Suprapubic skin (tissue), 4 donors: ENCODE measurements at regions not wholly inside any gene's neighbourhood (a gene's known extent, or its start where the extent isn't known, plus 50 kb on each side); places are given as distances from the start of the nearest gene placed in this dataset.

Experiments
- DNase-seq, 2 donors: peaks; one replicate each; pipeline ENCODE4 v3.0.0-alpha.2; 2019; ENCODE audit warnings: low spot score in 2 of 2
- H3K27ac ChIP-seq: fragments of 200-600 bp; sonication (generic); one replicate; pipeline ENCODE4 v1.5.1; 2019
- H3K27me3 ChIP-seq: fragments of 200-600 bp; sonication (generic); one replicate; pipeline ENCODE4 v1.5.1; 2019
- H3K36me3 ChIP-seq: fragments of 200-600 bp; sonication (generic); one replicate; pipeline ENCODE4 v1.5.1; 2019
- H3K4me1 ChIP-seq: fragments of 200-600 bp; sonication (generic); one replicate; pipeline ENCODE4 v1.5.1; 2019
- H3K4me3 ChIP-seq: fragments of 200-600 bp; sonication (generic); one replicate; pipeline ENCODE4 v1.5.1; 2019; ENCODE audit warnings: mild to moderate bottlenecking
- H3K9me3 ChIP-seq: fragments of 200-600 bp; sonication (generic); one replicate; pipeline ENCODE4 v1.5.1; 2019
- EP300 ChIP-seq: sonication (generic); formaldehyde crosslinking; IDR thresholded peaks from one replicate; pipeline ENCODE4 v1.6.1; 2017; ENCODE audit warnings: antibody characterized with exemption
- POLR2A ChIP-seq, 2 donors: fragments of 450-650 bp; IDR thresholded peaks; one replicate each; pipeline ENCODE4 v1.6.1; 2017; ENCODE audit warnings: antibody characterized with exemption in 2 of 2, mild to moderate bottlenecking in 2 of 2, moderate library complexity in 2 of 2
- POLR2AphosphoS5 ChIP-seq, 3 donors: sonication (generic); formaldehyde crosslinking; IDR thresholded peaks; one replicate each; pipeline ENCODE4 v1.6.1; 2017; ENCODE audit warnings: antibody characterized with exemption in 3 of 3
- WGBS: methylation state at CpG from one replicate; pipeline ENCODE4 v1.1.5; 2018; 5-methylcytosine and 5-hydroxymethylcytosine counted together
- TF ChIP-seq, protein P1 (sequence below), 2 donors: fragments of 200-600 bp in 1 of 2; fragments of 450-650 bp in 1 of 2; sonication (generic) in 1 of 2; IDR thresholded peaks; one replicate each; pipeline ENCODE4 v1.5.1; 2016 to 2019; ENCODE audit warnings: antibody characterized with exemption in 2 of 2, mild to moderate bottlenecking in 1 of 2, moderate library complexity in 1 of 2

DNA sequence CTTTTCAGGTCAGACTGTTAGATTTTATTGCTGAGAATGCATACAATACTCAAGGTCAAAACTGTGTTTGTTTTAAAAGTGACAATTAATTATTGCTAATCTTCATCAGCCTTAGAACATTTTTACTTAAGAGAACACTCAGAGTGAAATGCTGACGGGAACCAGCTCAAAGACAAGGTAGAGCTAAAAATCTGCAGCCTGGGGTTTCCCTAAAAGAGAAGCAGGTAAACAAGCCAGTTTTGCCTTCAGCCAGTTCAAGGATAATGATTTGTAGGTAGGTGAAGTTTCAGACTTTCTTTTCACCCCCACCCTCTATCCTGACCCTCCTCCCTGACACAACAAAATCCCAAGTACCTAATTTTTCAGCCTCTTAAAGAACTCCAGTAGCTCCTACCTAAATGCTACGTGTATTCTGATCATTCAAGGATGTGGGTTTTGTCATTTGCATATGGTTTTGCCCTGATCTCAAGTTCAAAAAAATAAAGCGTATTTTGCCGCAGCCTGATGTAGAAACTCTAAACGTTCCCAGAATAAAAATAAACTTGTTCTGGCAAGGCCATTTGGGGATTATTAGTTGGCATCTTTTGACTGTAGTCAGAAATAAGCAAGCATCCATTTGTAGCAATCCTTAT is 407.2 kb downstream of the EFNA5 start:
- H3K9me3 ChIP-seq, result no peaks in the 10 kb centered on the region
- H3K4me3 ChIP-seq, result no peak overlapping the region
- TF ChIP-seq, protein P1, sequence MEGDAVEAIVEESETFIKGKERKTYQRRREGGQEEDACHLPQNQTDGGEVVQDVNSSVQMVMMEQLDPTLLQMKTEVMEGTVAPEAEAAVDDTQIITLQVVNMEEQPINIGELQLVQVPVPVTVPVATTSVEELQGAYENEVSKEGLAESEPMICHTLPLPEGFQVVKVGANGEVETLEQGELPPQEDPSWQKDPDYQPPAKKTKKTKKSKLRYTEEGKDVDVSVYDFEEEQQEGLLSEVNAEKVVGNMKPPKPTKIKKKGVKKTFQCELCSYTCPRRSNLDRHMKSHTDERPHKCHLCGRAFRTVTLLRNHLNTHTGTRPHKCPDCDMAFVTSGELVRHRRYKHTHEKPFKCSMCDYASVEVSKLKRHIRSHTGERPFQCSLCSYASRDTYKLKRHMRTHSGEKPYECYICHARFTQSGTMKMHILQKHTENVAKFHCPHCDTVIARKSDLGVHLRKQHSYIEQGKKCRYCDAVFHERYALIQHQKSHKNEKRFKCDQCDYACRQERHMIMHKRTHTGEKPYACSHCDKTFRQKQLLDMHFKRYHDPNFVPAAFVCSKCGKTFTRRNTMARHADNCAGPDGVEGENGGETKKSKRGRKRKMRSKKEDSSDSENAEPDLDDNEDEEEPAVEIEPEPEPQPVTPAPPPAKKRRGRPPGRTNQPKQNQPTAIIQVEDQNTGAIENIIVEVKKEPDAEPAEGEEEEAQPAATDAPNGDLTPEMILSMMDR (IDR thresholded peaks at IDR 0.05), result no peak
- TF ChIP-seq POLR2A (IDR thresholded peaks at IDR 0.05) (no peak), EP300 (no peak), POLR2AphosphoS5 (IDR thresholded peaks at IDR 0.05) (no peak)
- no peak overlapping the region for H3K27ac ChIP-seq
- no peaks in the 10 kb centered on the region for H3K36me3 ChIP-seq
- H3K4me1 ChIP-seq, result peaks cover 9% of the 10 kb centered on the region
- WGBS, result 53% methylated on average over 5 of the region's 5 CpGs
- DNase-seq, result no peak
- no peaks in the 10 kb centered on the region for H3K27me3 ChIP-seq

DNA sequence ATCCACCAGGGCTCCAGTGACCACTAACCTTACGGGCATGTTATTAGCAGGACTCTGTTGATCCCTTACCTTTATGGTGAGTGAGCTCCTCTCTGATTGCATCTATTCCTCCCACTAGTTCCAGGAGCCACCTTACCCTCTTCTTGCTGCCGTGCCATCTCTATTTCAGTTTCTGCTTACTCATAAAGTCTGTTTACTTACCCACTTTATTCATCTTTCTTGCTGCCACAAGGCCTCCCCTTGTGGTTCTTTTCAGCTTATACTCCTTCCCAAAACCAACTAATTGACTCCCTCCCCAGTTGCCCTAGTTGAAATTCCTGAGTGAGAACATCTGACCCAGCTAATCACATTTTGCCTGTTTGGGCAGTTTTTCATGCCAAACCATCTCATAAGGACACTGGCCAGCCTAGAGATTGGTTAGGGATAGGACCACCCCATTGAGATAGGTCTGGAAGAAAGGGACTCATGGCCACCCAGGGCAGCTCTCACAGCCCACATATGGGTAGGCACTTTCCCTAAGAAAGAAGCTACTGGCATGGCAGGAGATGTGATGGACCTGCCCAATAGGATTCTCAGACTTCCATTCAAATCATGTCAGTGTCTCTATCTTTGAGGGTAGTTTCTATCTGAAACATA is 412.7 kb downstream of the EFNA5 start:
- Histone ChIP-seq H3K27ac (no peak overlapping the region), H3K36me3 (no peaks in the 10 kb centered on the region), H3K4me3 (no peak overlapping the region), H3K9me3 (no peaks in the 10 kb centered on the region), H3K27me3 (no peaks in the 10 kb centered on the region), H3K4me1 (no peaks in the 10 kb centered on the region)
- no peak for DNase-seq
- no peak for TF ChIP-seq EP300
- TF ChIP-seq POLR2A (IDR thresholded peaks at IDR 0.05), result no peak
- TF ChIP-seq POLR2AphosphoS5 (IDR thresholded peaks at IDR 0.05), result no peak
- TF ChIP-seq, protein P1 (IDR thresholded peaks at IDR 0.05), result no peak
- WGBS, result 86% methylated on average over 2 of the region's 2 CpGs

DNA sequence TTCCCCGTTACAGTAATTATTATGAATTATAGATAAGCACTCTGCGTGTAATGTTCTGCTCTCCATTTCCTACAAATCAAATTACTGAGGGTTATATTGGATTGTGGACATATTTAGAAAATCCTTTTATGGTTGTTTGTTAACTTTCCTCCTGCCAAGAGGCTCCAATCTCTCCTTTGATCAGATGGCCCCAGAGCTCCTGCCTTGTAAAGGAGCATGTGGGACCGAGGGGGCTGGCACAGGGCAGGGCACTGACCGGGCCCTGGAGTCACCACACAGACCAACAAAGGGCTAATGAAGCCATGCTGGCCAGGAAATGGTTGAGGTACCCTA is 415.9 kb downstream of the EFNA5 start:
- Histone ChIP-seq H3K4me1 (no peaks in the 10 kb centered on the region), H3K36me3 (no peaks in the 10 kb centered on the region), H3K4me3 (no peak overlapping the region), H3K9me3 (no peaks in the 10 kb centered on the region), H3K27ac (no peak overlapping the region), H3K27me3 (no peaks in the 10 kb centered on the region)
- no peak for DNase-seq
- WGBS, result 96% methylated on average over 4 of the region's 4 CpGs
- TF ChIP-seq EP300 (no peak), POLR2A (IDR thresholded peaks at IDR 0.05) (no peak), POLR2AphosphoS5 (IDR thresholded peaks at IDR 0.05) (no peak)

DNA sequence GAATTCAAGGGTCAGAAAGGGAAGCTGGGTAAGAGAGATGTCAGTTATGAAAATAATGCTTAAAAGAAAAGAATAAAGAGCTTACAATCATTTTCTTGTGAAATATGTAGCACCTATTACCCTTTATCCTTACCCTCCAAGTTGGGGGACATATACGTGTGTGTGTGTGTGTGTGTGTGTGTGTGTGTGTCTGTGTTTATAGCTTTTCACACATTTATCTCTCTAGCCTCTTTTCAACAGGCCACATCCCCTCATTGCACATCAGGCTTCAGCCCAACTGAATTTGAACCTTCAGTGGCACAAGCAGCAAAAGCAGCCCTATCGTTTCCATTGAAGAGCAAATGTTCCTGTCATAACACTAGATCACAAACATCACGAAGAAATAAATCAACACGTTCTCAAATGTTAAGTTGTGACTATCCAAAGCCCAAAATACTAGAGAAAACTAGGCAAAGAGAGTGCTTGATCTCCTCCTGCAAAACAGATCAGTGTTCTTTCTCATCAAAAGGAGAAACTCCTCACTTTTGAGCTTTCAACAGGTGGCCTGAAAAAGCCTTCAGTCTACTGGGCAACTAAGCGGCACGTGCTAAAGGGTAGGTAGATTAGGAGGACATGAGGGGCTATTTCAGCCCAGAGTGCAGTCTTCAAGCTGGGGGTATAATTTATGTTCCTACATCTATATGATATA is 416.4 kb downstream of the EFNA5 start:
- Histone ChIP-seq H3K9me3 (no peaks in the 10 kb centered on the region), H3K4me3 (no peak overlapping the region), H3K27ac (no peak overlapping the region), H3K4me1 (no peaks in the 10 kb centered on the region), H3K36me3 (no peaks in the 10 kb centered on the region), H3K27me3 (no peaks in the 10 kb centered on the region)
- WGBS, result 76% methylated on average over 6 of the region's 6 CpGs
- DNase-seq, result no peak
- no peak for TF ChIP-seq EP300
- TF ChIP-seq, protein P1 (IDR thresholded peaks at IDR 0.05), result no peak
- no peak for TF ChIP-seq POLR2AphosphoS5 (IDR thresholded peaks at IDR 0.05)
- TF ChIP-seq POLR2A (IDR thresholded peaks at IDR 0.05), result no peak

DNA sequence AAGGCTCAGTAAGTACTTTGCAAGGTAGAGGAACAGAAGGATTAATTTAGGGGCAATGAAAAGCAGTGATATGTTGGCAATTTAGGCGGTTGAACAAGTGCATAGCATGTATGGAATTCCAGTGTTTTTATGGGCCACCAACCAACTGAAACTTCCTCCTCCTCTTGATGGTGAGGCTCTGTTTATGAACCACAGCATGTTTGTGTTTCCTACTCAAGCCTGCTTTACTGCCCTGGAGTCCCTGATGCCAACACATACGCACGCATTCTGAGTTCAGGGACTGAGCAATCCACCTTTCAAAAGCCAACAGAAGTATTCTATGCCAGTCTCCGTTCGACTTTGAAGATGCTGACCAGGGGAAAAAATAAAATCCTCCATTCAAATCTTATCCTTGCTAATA is 417.5 kb downstream of the EFNA5 start:
- Histone ChIP-seq H3K27me3 (no peaks in the 10 kb centered on the region), H3K9me3 (no peaks in the 10 kb centered on the region), H3K27ac (no peak overlapping the region), H3K4me1 (no peaks in the 10 kb centered on the region), H3K36me3 (no peaks in the 10 kb centered on the region), H3K4me3 (no peak overlapping the region)
- TF ChIP-seq POLR2AphosphoS5 (IDR thresholded peaks at IDR 0.05) (no peak), POLR2A (IDR thresholded peaks at IDR 0.05) (no peak), EP300 (no peak)
- TF ChIP-seq, protein P1 (IDR thresholded peaks at IDR 0.05), result no peak
- DNase-seq, result no peak
- WGBS, result 80% methylated on average over 5 of the region's 5 CpGs
